SH-SY5Y (cell line): ENCODE measurements at regions not wholly inside any gene's neighbourhood (a gene's known extent, or its start where the extent isn't known, plus 50 kb on each side); places are given as distances from the start of the nearest gene placed in this dataset.

Experiments used
- GATA2 ChIP-seq: IDR thresholded peaks from 2 replicates; pipeline ENCODE4 v1.6.1; 2011; ENCODE audit warnings: mild to moderate bottlenecking, low read depth, low read length
- GATA3 ChIP-seq: IDR thresholded peaks from 2 replicates; pipeline ENCODE4 v1.6.1; 2011; ENCODE audit warnings: low read depth, mild to moderate bottlenecking, low read length, moderate library complexity

DNA sequence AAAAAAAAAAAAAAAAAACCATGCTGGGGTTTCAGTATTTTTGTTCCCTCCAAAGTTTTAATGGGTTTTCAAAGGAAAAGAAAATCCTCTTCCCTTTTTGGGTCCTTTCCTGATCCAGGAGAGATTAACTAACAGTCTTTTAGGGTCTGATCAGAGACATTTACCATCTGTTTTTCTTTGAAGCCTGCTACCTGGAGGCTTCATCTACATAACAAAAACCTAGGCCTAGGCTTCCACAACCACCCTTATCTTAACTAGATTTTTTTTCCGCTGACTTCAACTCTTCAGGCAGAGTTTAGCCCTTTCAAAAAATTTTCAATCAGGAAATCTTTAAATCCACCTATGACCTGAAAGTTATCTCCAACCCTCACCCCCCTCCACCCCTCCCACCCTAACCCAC is 154.7 kb downstream of the MBD2 start:
- TF ChIP-seq GATA2 = no peak
- no peak for TF ChIP-seq GATA3
